Vagina (tissue), 2 donors: ENCODE measurements at regions not wholly inside any gene's neighbourhood (a gene's known extent, or its start where the extent isn't known, plus 50 kb on each side); places are given as distances from the start of the nearest gene placed in this dataset.
"Not testable (repeated sequence)": the region's sequence is repeated elsewhere in the genome, so short reads cannot be mapped to it uniquely, and the experiment has no call there.

ENCODE experiments used
- CTCF ChIP-seq, 3 experiments: fragments of 450-650 bp in 2 of 3; fragments of 200-600 bp in 1 of 3; sonication (generic) in 1 of 3; IDR thresholded peaks; one replicate each; pipeline ENCODE4 v1.5.1; 2017 to 2019; ENCODE audit warnings: antibody characterized with exemption in 3 of 3, mild to moderate bottlenecking in 2 of 3, moderate library complexity in 2 of 3
- POLR2A ChIP-seq, 2 donors: fragments of 450-650 bp; IDR thresholded peaks; one replicate each; pipeline ENCODE4 v1.6.1; 2017; ENCODE audit warnings: antibody characterized with exemption in 2 of 2, mild to moderate bottlenecking in 2 of 2, moderate library complexity in 2 of 2
- POLR2AphosphoS5 ChIP-seq, 2 donors: sonication (generic); formaldehyde crosslinking; IDR thresholded peaks; one replicate each; pipeline ENCODE4 v1.9.0; 2017; ENCODE audit warnings: antibody characterized with exemption in 2 of 2, mild to moderate bottlenecking in 2 of 2, low read depth in 1 of 2; ENCODE audit not compliant: insufficient read depth in 1 of 2

GRCh38 chr5:99143283-99143795 is 214.5 kb upstream of the CHD1 start:
- not testable (repeated sequence) for TF ChIP-seq CTCF (IDR thresholded peaks at IDR 0.05); POLR2AphosphoS5 (IDR thresholded peaks at IDR 0.05; ENCODE audit: insufficient read depth in 1 of 2, low read depth in 1 of 2); POLR2A (IDR thresholded peaks at IDR 0.05)
